ENCODE measurements at regions not wholly inside any gene's neighbourhood (a gene's known extent, or its start where the extent isn't known, plus 50 kb on each side); places are given as distances from the start of the nearest gene placed in this dataset.

GRCh38 chr22:48440673-48441552, 1386.8 kb downstream of the BRD1 start:
- POLR2A ChIA-PET (ENCODE audit: unreplicated experiment) = no interaction called here
- CTCF ChIA-PET = no interaction called here
- BruUV-seq (replicated peaks) = no TSS peak
- Histone ChIP-seq H3K4me1 (ENCODE audit: control insufficient read depth, insufficient read depth, low read length) (no peaks in the 10 kb centered on the region), H3K4me2 (ENCODE audit: low read depth, low read length) (no peak overlapping the region), H3K4me3 (ENCODE audit: insufficient read depth, low read depth, low read length) (no peak overlapping the region), H2BK5ac (ENCODE audit: low read depth, low read length, poor library complexity, severe bottlenecking) (no peak overlapping the region), H3K18ac (ENCODE audit: low read depth, low read length) (no peak overlapping the region), H3K36me3 (ENCODE audit: control insufficient read depth, insufficient read depth, low read length) (no peaks in the 10 kb centered on the region), H4K20me1 (ENCODE audit: insufficient read depth, low read length) (no peaks in the 10 kb centered on the region), H2AFZ (replicated peaks; ENCODE audit: low read length, poor library complexity) (no peak overlapping the region), H3K9me1 (ENCODE audit: insufficient read depth, low read length) (no peaks in the 10 kb centered on the region), H3K79me1 (ENCODE audit: low read depth in 1 of 2, low read length in 2 of 2) (no peaks in the 10 kb centered on the region), H3K27ac (ENCODE audit: insufficient read depth, low read length) (no peak overlapping the region), H2AK5ac (ENCODE audit: low read depth, low read length) (no peak overlapping the region), H3K14ac (replicated peaks; ENCODE audit: low read depth, low read length) (no peak overlapping the region), H3K56ac (ENCODE audit: extremely low read depth, insufficient read depth, low read length) (no peak overlapping the region), H2BK15ac (ENCODE audit: low read depth, low read length) (no peak overlapping the region), H2BK120ac (ENCODE audit: low read depth, low read length) (no peak overlapping the region), H3K27me3 (ENCODE audit: control insufficient read depth, insufficient read depth, low read length) (no peaks in the 10 kb centered on the region), H3K9ac (ENCODE audit: low read depth, low read length) (no peak overlapping the region), H3K23ac (ENCODE audit: low read depth, low read length) (no peak overlapping the region), H4K91ac (ENCODE audit: insufficient read depth, low read depth, low read length) (no peak overlapping the region), H4K8ac (ENCODE audit: low read depth in 2 of 2, low read length in 2 of 2) (no peak overlapping the region), H2BK20ac (ENCODE audit: low read depth, low read length) (no peak overlapping the region), H2AK9ac (replicated peaks; ENCODE audit: low read depth, low read length, poor library complexity) (no peak overlapping the region), H3K9me3 (ENCODE audit: control insufficient read depth, insufficient read depth, low read length) (peaks cover 66% of the 10 kb centered on the region), H3K4ac (ENCODE audit: low read depth, low read length) (no peak overlapping the region), H4K5ac (ENCODE audit: low read depth, low read length) (no peak overlapping the region)
- DNase-seq (no peak), ATAC-seq (ENCODE audit: low read depth) (no peak)
- in situ Hi-C loops (cut with MboI; ENCODE audit: low sequenced_read_pairs) = no loop called here
- dilution Hi-C loops (cut with HindIII; ENCODE audit: low sequenced_read_pairs, unreplicated experiment) = no loop called here
- WGBS, 2 experiments (ENCODE audit: extremely low coverage in 2 of 2, insufficient read length in 1 of 2) = 73% methylated on average over 16 of the region's 23 CpGs; no CpG with 5 or more reads in 1 of the 2 experiments
- TF ChIP-seq NFE2L2 (IDR thresholded peaks at IDR 0.05; ENCODE audit: low read depth, low read length) = no peak
- no peak for TF ChIP-seq SMC3 (IDR thresholded peaks at IDR 0.05; ENCODE audit: low read depth, low read length)
- no peak for TF ChIP-seq BHLHE40 (IDR thresholded peaks at IDR 0.05; ENCODE audit: low read depth, low read length)
- no peak for TF ChIP-seq FOS (IDR thresholded peaks at IDR 0.05; ENCODE audit: low read depth, low read length)
- TF ChIP-seq CEBPB (IDR thresholded peaks at IDR 0.05; ENCODE audit: low read depth, low read length) = no peak
- TF ChIP-seq USF2 (IDR thresholded peaks at IDR 0.05; ENCODE audit: low read depth, low read length) = no peak
- no peak for TF ChIP-seq RAD21 (IDR thresholded peaks at IDR 0.05; ENCODE audit: low read length)
- intact Hi-C loops (cut with micrococcal nuclease) = no loop called here

All from IMR-90 (cell line).